SW480 (cell line): ENCODE measurements at regions not wholly inside any gene's neighbourhood (a gene's known extent, or its start where the extent isn't known, plus 50 kb on each side); places are given as distances from the start of the nearest gene placed in this dataset.

Experiments
- DNase-seq: peaks from one replicate; pipeline ENCODE4 v3.0.0-alpha.2; 2016; ENCODE audit warnings: low spot score

GRCh38 chr2:16317211-16317830 lies 348.3 kb downstream of the CYRIA start:
- DNase-seq: no peak

DNA sequence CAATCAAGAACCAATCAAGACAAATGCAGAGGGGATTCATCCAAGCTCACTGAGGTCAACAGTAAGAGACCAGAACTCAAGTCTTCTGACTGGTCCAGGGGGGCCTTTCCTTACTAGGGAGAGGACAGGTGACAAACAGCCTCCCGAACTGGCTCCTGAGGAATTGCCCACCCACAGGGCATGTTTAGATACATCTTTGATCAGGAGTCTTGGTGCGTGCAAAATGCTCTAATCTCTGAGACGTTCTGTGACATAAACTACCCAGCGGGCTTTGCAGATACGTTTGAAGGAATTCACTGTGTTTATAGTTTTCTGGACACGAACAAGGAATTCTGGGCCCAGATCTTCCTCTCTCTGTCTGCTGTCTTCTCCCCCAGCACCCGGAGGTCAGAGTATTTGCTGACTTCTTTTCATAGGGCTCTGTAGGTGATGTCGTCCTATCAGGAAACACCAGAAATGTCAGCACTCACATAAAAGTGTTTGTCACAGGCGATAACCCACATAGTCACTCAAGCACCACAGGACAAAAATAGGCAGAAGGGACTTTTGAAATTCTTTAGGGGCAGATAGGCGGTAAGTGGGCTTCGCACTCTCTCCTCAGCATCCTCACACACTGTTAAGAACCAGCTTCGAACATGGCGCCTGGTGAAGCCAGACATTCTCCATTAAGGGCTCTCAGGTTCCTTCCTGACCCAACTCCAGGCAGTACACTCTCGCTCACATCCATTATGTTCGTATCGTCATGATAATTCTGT lies 349.0 kb downstream of the CYRIA start:
- DNase-seq: no peak

GRCh38 chr2:16315908-16316307 lies 349.7 kb downstream of the CYRIA start:
- DNase-seq: no peak

GRCh38 chr2:16315458-16315835 lies 350.2 kb downstream of the CYRIA start:
- DNase-seq: no peak

- DNase-seq: no peak
Measured at GRCh38 chr2:16314691-16315457, 350.8 kb downstream of the CYRIA start.

- DNase-seq: no peak
Measured at GRCh38 chr2:16314001-16314400, 351.6 kb downstream of the CYRIA start.

GRCh38 chr2:16313235-16313975 lies 352.2 kb downstream of the CYRIA start:
- no peak for DNase-seq

DNA sequence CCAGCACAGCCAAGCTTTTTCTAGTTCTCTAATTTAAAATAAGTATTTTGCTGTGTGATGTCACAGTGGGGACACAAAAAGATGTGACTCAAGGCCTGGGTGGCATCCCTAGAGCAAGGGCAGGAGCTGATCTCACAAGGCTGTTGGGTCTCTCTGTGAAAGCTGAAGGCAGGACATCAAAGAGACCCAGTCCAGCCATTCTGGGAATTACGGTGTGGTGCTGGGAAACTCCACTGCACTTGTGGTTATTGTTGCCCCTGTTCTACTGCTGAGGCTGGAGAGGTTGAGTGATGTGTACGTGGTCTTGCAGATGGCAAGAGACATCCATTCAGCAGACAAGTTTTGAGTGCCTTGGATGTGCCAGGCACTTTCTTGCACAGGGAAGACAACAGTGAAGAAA lies 352.9 kb downstream of the CYRIA start:
- no peak for DNase-seq

DNA sequence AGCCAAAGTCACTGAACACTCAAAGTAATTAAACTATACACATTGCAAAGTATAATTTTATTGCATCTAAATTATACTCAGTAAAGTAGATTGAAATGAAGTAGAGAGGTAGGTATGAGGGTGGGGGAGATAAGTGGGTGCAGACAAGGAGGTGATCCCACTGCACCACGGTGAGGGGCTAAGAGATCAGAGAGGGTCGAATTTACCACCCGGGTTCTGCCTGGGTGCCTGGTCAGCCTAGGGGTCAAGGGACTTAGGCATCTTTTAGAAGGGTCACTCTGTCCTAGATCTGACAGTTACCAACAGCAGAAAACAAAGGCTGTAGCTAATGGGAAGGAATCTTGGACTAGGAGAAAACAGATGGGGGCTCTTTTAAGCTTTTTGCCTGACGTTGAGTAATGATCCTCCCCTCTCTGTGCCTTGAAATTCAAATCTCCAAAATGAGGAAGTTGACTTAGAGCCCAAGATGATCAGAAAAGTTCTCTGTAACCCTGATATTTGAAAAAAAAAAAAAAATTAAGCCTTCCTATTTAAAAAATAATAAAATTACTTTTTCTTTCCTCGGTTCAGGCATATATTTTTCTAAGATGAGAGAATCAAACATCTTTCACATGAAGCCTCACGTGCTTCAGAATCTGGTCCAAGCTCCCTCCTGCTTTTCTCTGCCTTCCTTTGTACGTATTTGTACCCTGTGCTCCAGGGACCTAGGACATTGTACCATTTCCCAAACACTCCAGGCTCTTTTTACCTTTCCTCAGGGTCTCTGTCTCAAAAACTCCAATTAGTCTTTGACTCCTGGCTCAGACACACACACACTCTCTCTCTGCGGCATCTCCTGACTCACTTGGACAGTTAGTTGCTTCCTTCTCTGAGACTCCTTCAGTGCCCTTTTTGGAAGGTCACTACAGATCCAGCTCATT lies 353.9 kb downstream of the CYRIA start:
- no peak for DNase-seq

DNA sequence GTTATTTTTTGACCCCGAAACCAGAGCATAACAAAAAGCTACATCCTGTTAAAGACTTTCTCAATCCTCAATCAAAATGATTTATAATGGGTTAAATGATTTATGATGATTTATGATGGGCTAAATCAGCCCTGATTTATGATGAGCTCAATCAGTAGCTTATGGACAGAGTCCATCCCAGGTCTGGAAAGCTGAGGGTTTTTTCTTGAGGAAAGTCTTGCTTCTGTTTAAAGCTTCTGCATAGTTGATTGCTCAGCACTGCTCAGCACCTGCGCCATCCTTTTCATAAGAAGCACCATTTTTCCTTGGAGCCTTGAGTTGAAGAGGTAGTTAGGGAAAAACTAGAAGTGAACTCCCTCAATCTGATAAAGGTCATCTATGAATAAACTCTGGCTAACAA lies 356.8 kb downstream of the CYRIA start:
- DNase-seq: no peak

GRCh38 chr2:16304876-16305590 lies 360.6 kb downstream of the CYRIA start:
- no peak for DNase-seq

- DNase-seq: no peak
Measured at GRCh38 chr2:16303761-16304160, 361.9 kb downstream of the CYRIA start.

- no peak for DNase-seq
Measured at GRCh38 chr2:16303273-16303577, 362.4 kb downstream of the CYRIA start.

GRCh38 chr2:16302431-16303272 lies 362.3 kb downstream of the MYCN start:
- no peak for DNase-seq

DNA sequence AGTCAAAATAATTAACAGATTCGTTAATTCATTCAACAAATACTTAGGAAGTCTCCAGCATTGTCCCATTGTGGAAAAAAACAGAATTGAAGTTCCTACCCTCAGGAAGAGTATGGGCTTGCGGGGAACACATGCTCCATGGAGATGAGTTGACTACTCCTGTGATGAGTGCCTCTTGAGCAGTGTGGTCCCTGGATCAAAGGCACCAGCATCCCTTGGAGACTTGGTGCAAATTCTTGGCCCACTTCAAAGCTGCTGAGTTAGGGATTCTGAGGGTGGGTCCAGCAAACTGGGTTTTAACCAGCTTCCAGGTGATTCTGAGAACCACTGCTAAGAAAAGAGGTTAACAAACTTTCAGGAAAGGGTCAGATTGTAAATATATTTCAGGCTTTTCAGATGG lies 361.6 kb downstream of the MYCN start:
- no peak for DNase-seq

DNA sequence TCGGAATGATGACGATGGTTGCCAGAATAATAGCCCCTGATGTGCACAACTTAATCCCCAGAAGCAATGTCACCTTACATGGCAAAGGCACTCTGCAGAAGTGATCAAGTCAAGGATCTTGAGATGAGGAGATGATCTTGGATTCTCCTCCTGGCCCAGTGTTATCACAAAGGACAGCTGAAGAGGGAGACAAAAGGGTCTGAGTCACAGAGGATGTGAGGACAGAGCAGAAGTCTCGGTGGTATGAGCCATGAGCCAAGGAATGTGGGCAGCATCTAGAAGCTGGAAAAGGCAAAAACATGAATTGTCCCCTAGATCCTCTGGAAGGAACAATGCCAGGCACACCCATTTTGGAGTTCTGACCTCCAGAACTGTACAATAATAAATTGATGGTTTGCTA lies 358.5 kb downstream of the MYCN start:
- no peak for DNase-seq

DNA sequence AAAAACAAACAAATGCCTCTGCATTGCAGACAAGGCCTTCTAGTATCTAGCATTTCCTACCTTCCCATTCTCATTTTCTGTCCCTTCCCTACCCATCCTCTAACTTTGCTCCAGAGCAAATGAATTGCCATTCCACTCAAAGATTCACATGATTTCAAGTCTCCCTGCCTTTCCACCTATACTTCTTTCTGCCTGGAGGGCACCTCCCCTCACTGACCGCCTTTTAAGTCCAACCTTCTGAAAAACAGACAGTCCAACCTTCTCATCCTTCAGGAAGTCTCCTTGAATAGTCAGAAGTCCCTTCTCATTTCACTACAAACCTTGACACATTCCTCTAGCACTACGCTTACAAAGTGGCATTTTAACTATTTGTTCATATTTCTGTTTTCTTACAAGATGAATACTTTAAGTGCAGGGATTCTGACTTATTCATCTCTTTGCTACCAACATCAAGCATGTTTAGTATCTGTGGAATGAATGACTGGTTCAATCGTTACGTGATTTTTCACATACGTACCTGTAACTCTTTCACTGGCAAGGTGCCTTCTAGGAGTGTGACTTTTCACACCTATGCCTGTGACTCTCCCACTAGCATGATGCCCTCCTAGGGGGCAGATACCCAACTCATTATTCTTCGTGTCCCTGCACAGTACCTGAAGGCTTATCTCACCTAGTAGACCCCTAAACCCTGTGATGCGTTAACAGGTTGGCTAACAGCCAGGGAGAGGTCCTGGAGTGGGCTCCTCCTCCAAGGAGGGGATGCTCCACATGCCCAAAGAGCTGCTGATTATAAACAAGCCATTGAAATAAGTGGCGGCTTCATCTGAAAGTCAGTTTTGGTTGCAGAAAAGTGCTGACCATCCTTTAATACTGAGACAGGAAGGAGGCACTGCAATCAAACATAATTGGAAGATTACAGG lies 356.2 kb downstream of the MYCN start:
- no peak for DNase-seq

DNA sequence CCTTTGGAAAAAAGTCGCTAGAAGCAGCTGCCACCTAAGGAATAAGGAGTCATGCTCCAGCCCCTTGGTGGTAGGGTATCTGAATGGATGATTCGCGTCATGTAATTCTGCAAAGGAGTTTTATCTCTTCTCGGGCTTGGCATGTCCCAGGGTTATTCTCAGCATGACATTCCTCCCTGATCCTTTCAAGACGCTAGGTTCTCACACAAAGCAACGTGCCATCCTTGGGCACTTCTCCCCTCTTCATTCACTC lies 355.6 kb downstream of the MYCN start:
- no peak for DNase-seq

DNA sequence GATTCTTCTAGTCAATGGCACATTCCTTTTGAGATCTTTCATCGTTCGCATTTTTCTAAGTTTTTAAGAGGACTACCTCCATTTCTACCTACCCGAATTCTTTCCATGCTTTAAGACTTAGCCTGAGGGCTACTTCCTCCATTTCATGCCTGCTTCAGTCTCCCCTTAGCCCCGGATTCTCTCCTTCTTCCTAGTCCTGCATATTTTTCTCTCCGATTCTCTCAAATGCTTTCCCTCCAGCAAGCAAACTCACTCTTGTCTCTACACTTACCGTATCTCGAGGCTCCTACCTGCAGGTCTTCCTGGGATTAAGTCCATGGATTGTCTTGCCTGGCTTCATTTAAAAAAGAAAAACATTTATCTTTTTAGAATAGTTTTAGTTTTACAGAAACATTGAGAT lies 354.4 kb downstream of the MYCN start:
- no peak for DNase-seq
